H1 (cell line): ENCODE measurements at regions not wholly inside any gene's neighbourhood (a gene's known extent, or its start where the extent isn't known, plus 50 kb on each side); places are given as distances from the start of the nearest gene placed in this dataset.
"Not testable (repeated sequence)": the region's sequence is repeated elsewhere in the genome, so short reads cannot be mapped to it uniquely, and the experiment has no call there.

Source experiments
- CTCF ChIA-PET: fragments of 300-600 bp; sonication (Branson Sonifier 250); formaldehyde crosslinking; loops from one replicate; lab custom pipeline; 2021; ENCODE audit not compliant: partially characterized antibody; lab: Charles Lee
- POLR2A ChIA-PET: fragments of 300-600 bp; sonication (Branson Sonifier 250); formaldehyde crosslinking; loops from one replicate; lab custom pipeline; 2021; ENCODE audit warnings: inconsistent platforms; ENCODE audit not compliant: partially characterized antibody; lab: Charles Lee
- DNase-seq, 2 experiments: peaks; one replicate each; pipeline versions ENCODE4 v3.0.0 to v3.0.0-alpha.2; 2010 to 2022; ENCODE audit warnings: low spot score in 2 of 2, low read depth in 1 of 2, mixed read lengths in 1 of 2
- FAIRE-seq: peaks from 2 replicates; lab custom pipeline; 2011; peaks lifted over from hg19 to GRCh38; lab: Jason Lieb, UNC
- H2AFZ ChIP-seq: 2 replicates; pipeline ENCODE4 v1.8.1; 2012; ENCODE audit warnings: low read length, inconsistent platforms
- H2AK5ac ChIP-seq: 2 replicates; pipeline ENCODE4 v1.6.1; 2013; ENCODE audit warnings: low read depth, low read length
- H2BK120ac ChIP-seq: replicated peaks from 2 replicates; pipeline ENCODE3; 2013; ENCODE audit warnings: low read depth, low read length, inconsistent platforms
- H2BK12ac ChIP-seq: 2 replicates; pipeline ENCODE4 v1.6.1; 2013; ENCODE audit warnings: low read depth, low read length
- H2BK15ac ChIP-seq: 2 replicates; pipeline ENCODE4 v1.6.1; 2013; ENCODE audit warnings: low read length
- H2BK20ac ChIP-seq: 2 replicates; pipeline ENCODE4 v1.6.1; 2013; ENCODE audit warnings: low read length
- H2BK5ac ChIP-seq: 2 replicates; pipeline ENCODE4 v1.6.1; 2013; ENCODE audit warnings: low read depth, low read length
- H3K14ac ChIP-seq: 2 replicates; pipeline ENCODE4 v1.6.1; 2013; ENCODE audit warnings: inconsistent platforms; ENCODE audit not compliant: insufficient read length
- H3K18ac ChIP-seq: 2 replicates; pipeline ENCODE4 v1.6.1; 2013; ENCODE audit warnings: low read length; ENCODE audit errors: extremely low read depth
- H3K23ac ChIP-seq: 2 replicates; pipeline ENCODE4 v1.6.1; 2013; ENCODE audit warnings: inconsistent platforms; ENCODE audit not compliant: insufficient read length
- H3K23me2 ChIP-seq: 2 replicates; pipeline ENCODE4 v1.6.1; 2013; ENCODE audit warnings: low read depth, low read length
- H3K27ac ChIP-seq: 2 replicates; pipeline ENCODE4 v1.6.1; 2011; ENCODE audit warnings: low read depth, low read length, inconsistent platforms
- H3K27me3 ChIP-seq, 4 experiments: replicated peaks in 1 of 4; 1 replicate in 1 of 4; 2 replicates in 3 of 4; pipeline versions ENCODE4 v1.6.1 to v1.8.1; 2011 to 2013; ENCODE audit warnings: low read length in 3 of 4, mild to moderate bottlenecking in 3 of 4, inconsistent platforms in 2 of 4, mixed read lengths in 2 of 4, moderate library complexity in 1 of 4; ENCODE audit not compliant: control insufficient read depth in 3 of 4, insufficient read depth in 3 of 4; ENCODE audit errors: extremely low read depth in 1 of 4
- H3K36me3 ChIP-seq, 4 experiments: 2 replicates each; pipeline versions ENCODE4 v1.6.1 to v1.8.1; 2011 to 2013; ENCODE audit warnings: mild to moderate bottlenecking in 4 of 4, low read length in 3 of 4, moderate library complexity in 2 of 4, control low read depth in 1 of 4, inconsistent platforms in 1 of 4; ENCODE audit not compliant: insufficient read depth in 4 of 4, control insufficient read depth in 2 of 4
- H3K4ac ChIP-seq: replicated peaks from 2 replicates; pipeline ENCODE3; 2013; ENCODE audit warnings: low read length, low read depth, mixed read lengths, inconsistent platforms; ENCODE audit not compliant: insufficient read length
- H3K4me1 ChIP-seq, 4 experiments: replicated peaks in 1 of 4; 1 replicate in 1 of 4; 2 replicates in 3 of 4; pipeline versions ENCODE4 v1.6.1 to v1.8.1; 2011 to 2013; ENCODE audit warnings: low read length in 3 of 4, inconsistent platforms in 2 of 4, mixed read lengths in 1 of 4; ENCODE audit not compliant: insufficient read depth in 4 of 4, control insufficient read depth in 3 of 4
- H3K4me2 ChIP-seq, 2 experiments: 2 replicates each; pipeline versions ENCODE4 v1.6.1 to v1.8.1; 2011 to 2013; ENCODE audit warnings: low read depth in 2 of 2, low read length in 2 of 2, control low read depth in 1 of 2, inconsistent platforms in 1 of 2, mild to moderate bottlenecking in 1 of 2; ENCODE audit not compliant: insufficient read depth in 1 of 2
- H3K4me3 ChIP-seq, 4 experiments: fragments of 200-600, 300-600 bp in 1 of 4; sonication (generic), shearing (Covaris generic), sonication (Bioruptor Twin) in 1 of 4; 2 replicates each; pipeline versions ENCODE4 v1.5.1 to v1.8.1; 2011 to 2016; ENCODE audit warnings: low read length in 4 of 4, low read depth in 3 of 4, control low read depth in 2 of 4, inconsistent platforms in 2 of 4, mild to moderate bottlenecking in 2 of 4, mixed read lengths in 1 of 4, moderate library complexity in 1 of 4; ENCODE audit not compliant: insufficient read depth in 2 of 4; ENCODE audit errors: extremely low read depth in 1 of 4
- H3K56ac ChIP-seq: replicated peaks from 2 replicates; pipeline ENCODE3; 2013; ENCODE audit warnings: low read depth, mild to moderate bottlenecking, mixed read lengths, low read length, inconsistent platforms; ENCODE audit not compliant: insufficient read length
- H3K79me1 ChIP-seq: 2 replicates; pipeline ENCODE4 v1.6.1; 2013; ENCODE audit warnings: low read depth, low read length, control low read depth
- H3K79me2 ChIP-seq, 2 experiments: 2 replicates each; pipeline versions ENCODE4 v1.6.1 to v1.8.1; 2012 to 2013; ENCODE audit warnings: low read length in 2 of 2, mild to moderate bottlenecking in 2 of 2, inconsistent platforms in 1 of 2; ENCODE audit not compliant: insufficient read depth in 2 of 2, control insufficient read depth in 1 of 2
- H3K9ac ChIP-seq, 4 experiments: replicated peaks in 1 of 4; 1 replicate in 1 of 4; 2 replicates in 3 of 4; pipeline versions ENCODE4 v1.6.1 to v1.8.1; 2011 to 2013; ENCODE audit warnings: low read depth in 3 of 4, low read length in 3 of 4, control low read depth in 2 of 4, mild to moderate bottlenecking in 2 of 4, moderate library complexity in 2 of 4, inconsistent platforms in 1 of 4; ENCODE audit errors: extremely low read depth in 1 of 4
- H3K9me3 ChIP-seq, 2 experiments: 2 replicates each; pipeline versions ENCODE4 v1.6.1 to v1.8.1; 2012 to 2013; ENCODE audit warnings: mild to moderate bottlenecking in 2 of 2, moderate library complexity in 2 of 2, control low read depth in 1 of 2, inconsistent platforms in 1 of 2, low read depth in 1 of 2, low read length in 1 of 2, mixed read lengths in 1 of 2; ENCODE audit not compliant: insufficient read depth in 2 of 2
- H4K20me1 ChIP-seq, 2 experiments: replicated peaks in 1 of 2; 2 replicates each; pipeline versions ENCODE3 to v1.8.1; 2011 to 2013; ENCODE audit warnings: inconsistent platforms in 2 of 2, low read length in 2 of 2, mild to moderate bottlenecking in 1 of 2; ENCODE audit not compliant: insufficient read depth in 2 of 2, control insufficient read depth in 1 of 2
- H4K5ac ChIP-seq: 2 replicates; pipeline ENCODE4 v1.6.1; 2013; ENCODE audit warnings: low read length, low read depth, mixed read lengths, inconsistent platforms; ENCODE audit not compliant: insufficient read length
- H4K8ac ChIP-seq: 2 replicates; pipeline ENCODE4 v1.8.0; 2013; ENCODE audit warnings: mild to moderate bottlenecking, moderate library complexity, low read length, inconsistent platforms; ENCODE audit not compliant: insufficient read depth; ENCODE audit errors: extremely low read depth
- H4K91ac ChIP-seq: replicated peaks from 2 replicates; pipeline ENCODE3; 2013; ENCODE audit warnings: low read length, mixed read lengths, inconsistent platforms; ENCODE audit not compliant: insufficient read length
- WGBS, 2 experiments: shearing (Covaris generic) in 1 of 2; methylation state at CpG; one replicate each; pipeline versions ENCODE4 v1.1.6 to v1.1.7; 2013 to 2015; ENCODE audit warnings: low lambda C conversion rate in 2 of 2, mixed read lengths in 2 of 2, inconsistent platforms in 1 of 2, low coverage in 1 of 2, missing lambda C conversion rate in 1 of 2; ENCODE audit not compliant: insufficient replicate concordance in 2 of 2, insufficient coverage in 1 of 2, insufficient read length in 1 of 2; ENCODE audit errors: extremely low coverage in 1 of 2, missing lambda C conversion rate in 1 of 2; 5-methylcytosine and 5-hydroxymethylcytosine counted together

GRCh38 chr4:189551931-189552670 lies 388.6 kb upstream of the FRG1 start:
- H3K4ac ChIP-seq, H3K4me2 ChIP-seq, H3K18ac ChIP-seq, H3K79me2 ChIP-seq, FAIRE-seq, H3K56ac ChIP-seq, H3K27me3 ChIP-seq, H2BK15ac ChIP-seq, H3K9me3 ChIP-seq, H2BK12ac ChIP-seq, DNase-seq, CTCF ChIA-PET, H2AFZ ChIP-seq, H4K91ac ChIP-seq, H2BK5ac ChIP-seq, H3K36me3 ChIP-seq, H2BK20ac ChIP-seq, H3K23ac ChIP-seq, H3K23me2 ChIP-seq, POLR2A ChIA-PET, H4K20me1 ChIP-seq, H3K4me1 ChIP-seq, H2AK5ac ChIP-seq, H4K5ac ChIP-seq, H3K4me3 ChIP-seq, H3K79me1 ChIP-seq, H3K14ac ChIP-seq, H4K8ac ChIP-seq, H2BK120ac ChIP-seq, H3K27ac ChIP-seq, H3K9ac ChIP-seq: not testable (repeated sequence)
- 93% methylated on average over 17 of the region's 17 CpGs; no CpG with 5 or more reads in 1 of the 2 experiments for WGBS, 2 experiments

GRCh38 chr4:189560605-189561004 lies 380.1 kb upstream of the FRG1 start:
- H4K5ac ChIP-seq, FAIRE-seq, H3K79me2 ChIP-seq, H2BK15ac ChIP-seq, H4K20me1 ChIP-seq, DNase-seq, H4K91ac ChIP-seq, H3K4me3 ChIP-seq, H3K56ac ChIP-seq, H3K27me3 ChIP-seq, H3K4ac ChIP-seq, H3K4me2 ChIP-seq, H3K18ac ChIP-seq, H3K23ac ChIP-seq, H3K4me1 ChIP-seq, H2BK20ac ChIP-seq, H2AK5ac ChIP-seq, H3K36me3 ChIP-seq, H3K23me2 ChIP-seq, H2AFZ ChIP-seq, H2BK120ac ChIP-seq, H3K14ac ChIP-seq, H3K9me3 ChIP-seq, H4K8ac ChIP-seq, H3K79me1 ChIP-seq, POLR2A ChIA-PET, H3K27ac ChIP-seq, H2BK12ac ChIP-seq, H3K9ac ChIP-seq, H2BK5ac ChIP-seq: not testable (repeated sequence)
- CTCF ChIA-PET = interaction anchor here (0.6 kb wide), 1 partner anchor 161 kb away, joined by 3 read pairs; no protein-coding TSS in a partner anchor
- WGBS, 2 experiments = 76% methylated on average over 7 of the region's 8 CpGs; no CpG with 5 or more reads in 1 of the 2 experiments
